ENCODE measurements at regions not wholly inside any gene's neighbourhood (a gene's known extent, or its start where the extent isn't known, plus 50 kb on each side); places are given as distances from the start of the nearest gene placed in this dataset.
A peak's percentile ranks its signal among the peaks of the same experiment; 100 is the strongest.

GRCh38 chr11:111098091-111098490 lies 147.4 kb upstream of the POU2AF2 start:
- WGBS, 2 donors: 96% methylated on average over 1 of the region's 1 CpG
- DNase-seq (no peak), ATAC-seq (no peak)
- Histone ChIP-seq H3K27ac (no peak overlapping the region), H3K4me1 (no peaks in the 10 kb centered on the region), H3K27me3 (peaks cover 0 to 4% (median 0%) of the 10 kb centered on the region in 7 donors), H3K4me3 (no peak overlapping the region), H3K9me3 (peaks cover 0 to 5% (median 0%) of the 10 kb centered on the region in 11 donors), H3K36me3 (no peaks in the 10 kb centered on the region)
- intact Hi-C loops (cut with DNase I): no loop called here
- TF ChIP-seq, protein P1, sequence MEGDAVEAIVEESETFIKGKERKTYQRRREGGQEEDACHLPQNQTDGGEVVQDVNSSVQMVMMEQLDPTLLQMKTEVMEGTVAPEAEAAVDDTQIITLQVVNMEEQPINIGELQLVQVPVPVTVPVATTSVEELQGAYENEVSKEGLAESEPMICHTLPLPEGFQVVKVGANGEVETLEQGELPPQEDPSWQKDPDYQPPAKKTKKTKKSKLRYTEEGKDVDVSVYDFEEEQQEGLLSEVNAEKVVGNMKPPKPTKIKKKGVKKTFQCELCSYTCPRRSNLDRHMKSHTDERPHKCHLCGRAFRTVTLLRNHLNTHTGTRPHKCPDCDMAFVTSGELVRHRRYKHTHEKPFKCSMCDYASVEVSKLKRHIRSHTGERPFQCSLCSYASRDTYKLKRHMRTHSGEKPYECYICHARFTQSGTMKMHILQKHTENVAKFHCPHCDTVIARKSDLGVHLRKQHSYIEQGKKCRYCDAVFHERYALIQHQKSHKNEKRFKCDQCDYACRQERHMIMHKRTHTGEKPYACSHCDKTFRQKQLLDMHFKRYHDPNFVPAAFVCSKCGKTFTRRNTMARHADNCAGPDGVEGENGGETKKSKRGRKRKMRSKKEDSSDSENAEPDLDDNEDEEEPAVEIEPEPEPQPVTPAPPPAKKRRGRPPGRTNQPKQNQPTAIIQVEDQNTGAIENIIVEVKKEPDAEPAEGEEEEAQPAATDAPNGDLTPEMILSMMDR (IDR thresholded peaks at IDR 0.05): no peak

DNA sequence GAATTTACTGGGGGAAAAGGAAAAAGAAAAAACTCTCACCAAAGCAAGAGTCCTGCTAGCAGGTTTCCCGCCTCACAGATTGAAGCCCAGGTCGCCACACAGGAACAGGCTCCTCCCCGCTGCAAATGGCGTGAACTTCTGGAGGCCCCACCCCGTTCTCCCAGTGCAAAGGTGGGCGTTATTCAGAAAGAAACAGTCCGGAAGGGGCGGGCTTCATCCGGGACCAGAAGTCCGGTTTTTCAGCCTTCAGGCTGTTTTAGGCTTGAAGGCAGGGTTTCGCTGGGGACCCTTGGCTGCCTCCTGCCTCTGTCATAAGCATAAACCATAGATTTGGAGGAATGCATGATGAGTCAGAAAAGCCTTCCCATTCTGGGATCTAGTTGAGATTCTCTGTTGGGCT lies 148.3 kb upstream of the POU2AF2 start:
- ATAC-seq (peak in 6 of 8 donors; percentile 46 to 82 (median 66)), DNase-seq (peak; percentile 38 to 42)
- Histone ChIP-seq H3K27ac (peak overlapping the region in 1 of 10 donors; percentile 41), H3K27me3 (peaks cover 0 to 4% (median 0%) of the 10 kb centered on the region in 7 donors), H3K9me3 (peaks cover 0 to 5% (median 0%) of the 10 kb centered on the region in 11 donors), H3K36me3 (no peaks in the 10 kb centered on the region), H3K4me1 (no peaks in the 10 kb centered on the region), H3K4me3 (peak overlapping the region in 8 of 10 donors; percentile 12 to 46 (median 34))
- TF ChIP-seq, protein P1 (IDR thresholded peaks at IDR 0.05): no peak
- intact Hi-C loops (cut with DNase I): no loop called here
- WGBS, 2 donors: 46 to 55% methylated on average over 11 of the region's 11 CpGs

DNA sequence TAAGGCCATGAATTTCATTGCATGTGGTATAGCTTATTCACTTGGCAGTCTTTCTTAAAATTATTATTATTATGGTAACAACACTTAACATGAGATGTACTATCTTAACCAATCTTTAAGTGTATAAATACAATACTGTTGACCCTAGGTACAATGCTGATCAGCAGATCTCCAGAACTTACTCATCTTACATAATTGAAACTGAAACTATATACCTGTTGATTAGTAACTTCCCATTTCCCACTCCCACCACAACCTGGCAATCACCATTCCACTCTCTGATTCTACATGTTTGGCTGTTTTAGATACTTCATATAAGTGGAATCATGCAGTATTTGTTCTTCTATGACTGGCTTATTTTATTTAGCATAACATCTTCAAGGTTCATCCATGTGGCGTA lies 150.2 kb upstream of the POU2AF2 start:
- DNase-seq (no peak), ATAC-seq (no peak)
- WGBS, 2 donors: 97 to 98% methylated on average over 1 of the region's 1 CpG
- intact Hi-C loops (cut with DNase I): no loop called here
- no peaks in the 10 kb centered on the region for H3K36me3 ChIP-seq
- no peak overlapping the region for H3K27ac ChIP-seq
- H3K4me1 ChIP-seq: peaks cover 0 to 4% (median 0%) of the 10 kb centered on the region in 9 donors
- TF ChIP-seq, protein P1 (IDR thresholded peaks at IDR 0.05): no peak
- H3K9me3 ChIP-seq: peaks cover 0 to 5% (median 0%) of the 10 kb centered on the region in 11 donors
- H3K27me3 ChIP-seq: no peaks in the 10 kb centered on the region
- no peak overlapping the region for H3K4me3 ChIP-seq

- ATAC-seq (no peak), DNase-seq (no peak)
- H3K4me3 ChIP-seq: no peak overlapping the region
- H3K4me1 ChIP-seq: peaks cover 0 to 4% (median 0%) of the 10 kb centered on the region in 9 donors
- 86 to 89% methylated on average over 4 of the region's 4 CpGs for WGBS, 2 donors
- no peak overlapping the region for H3K27ac ChIP-seq
- H3K27me3 ChIP-seq: no peaks in the 10 kb centered on the region
- TF ChIP-seq, protein P1 (IDR thresholded peaks at IDR 0.05): no peak
- intact Hi-C loops (cut with DNase I): no loop called here
- no peaks in the 10 kb centered on the region for H3K36me3 ChIP-seq
- H3K9me3 ChIP-seq: peaks cover 0 to 5% (median 0%) of the 10 kb centered on the region in 11 donors
These were observed 152.5 kb upstream of the POU2AF2 start for GRCh38 chr11:111093061-111093460.
